GM19438 (cell line): ENCODE measurements at regions not wholly inside any gene's neighbourhood (a gene's known extent, or its start where the extent isn't known, plus 50 kb on each side); places are given as distances from the start of the nearest gene placed in this dataset.
"Not testable (repeated sequence)": the region's sequence is repeated elsewhere in the genome, so short reads cannot be mapped to it uniquely, and the experiment has no call there.

Experiments
- ATAC-seq: cut with Tn5 transposase; IDR thresholded peaks from one replicate; pipeline ENCODE4 v1.9.1; 2021; ENCODE audit warnings: low read depth; ENCODE audit not compliant: unreplicated experiment

DNA sequence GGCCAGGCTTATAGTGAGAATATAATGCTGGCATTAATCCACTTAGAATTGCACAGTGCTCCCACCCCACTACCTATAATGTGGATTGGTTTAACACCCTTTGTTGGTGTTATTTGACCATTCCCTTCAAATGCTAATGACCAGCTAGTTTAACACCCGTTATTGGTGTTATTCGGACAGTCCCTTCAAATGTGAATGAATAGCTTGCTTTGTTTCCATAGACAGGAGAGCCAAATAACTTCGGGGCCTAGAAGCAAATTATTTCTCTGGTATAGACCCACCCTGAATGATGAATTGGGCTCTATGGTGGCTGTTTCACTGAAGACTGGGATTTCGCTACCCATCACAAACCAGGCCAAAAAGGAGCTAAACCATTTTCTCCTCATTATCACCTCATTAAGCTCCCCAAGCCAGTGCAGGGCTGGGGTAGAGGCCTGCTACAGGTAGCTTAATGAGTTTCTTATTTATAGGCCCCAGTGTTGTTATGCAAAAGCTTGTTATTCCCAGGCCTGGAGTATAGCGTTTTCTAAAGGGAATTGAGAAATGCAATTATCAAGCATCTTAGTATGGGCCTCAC, 494.1 kb upstream of the DPH6 start:
- no peak for ATAC-seq

DNA sequence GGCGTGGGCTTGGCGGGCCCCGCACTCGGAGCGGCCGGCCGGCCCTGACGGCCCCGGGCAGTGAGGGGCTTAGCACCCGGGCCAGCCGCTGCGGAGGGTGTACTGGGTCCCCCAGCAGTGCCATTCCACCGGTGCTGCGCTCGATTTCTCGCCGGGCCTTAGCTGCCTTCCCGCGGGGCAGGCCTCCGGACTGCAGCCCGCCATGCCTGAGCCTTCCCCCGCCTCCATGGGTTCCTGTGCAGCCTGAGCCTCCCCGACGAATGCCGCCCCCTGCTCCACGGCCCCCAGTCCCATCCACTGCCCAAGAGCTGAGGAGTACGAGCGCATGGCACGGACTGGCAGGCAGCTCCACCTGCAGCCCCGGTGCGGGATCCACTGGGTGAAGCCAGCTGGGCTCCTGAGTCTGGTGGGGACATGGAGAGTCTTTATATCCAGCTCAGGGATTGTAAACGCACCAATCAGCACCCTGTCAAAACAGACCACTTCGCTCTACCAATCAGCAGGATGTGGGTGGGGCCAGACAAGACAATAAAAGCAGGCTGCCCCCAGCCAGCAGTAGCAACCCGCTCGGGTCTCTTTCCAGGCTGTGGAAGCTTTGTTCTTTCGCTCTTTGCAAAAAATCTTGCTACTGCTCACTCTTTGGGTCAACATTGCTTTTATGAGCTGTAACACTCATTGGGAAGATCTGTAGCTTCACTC, 501.2 kb upstream of the DPH6 start:
- ATAC-seq, result not testable (repeated sequence)

DNA sequence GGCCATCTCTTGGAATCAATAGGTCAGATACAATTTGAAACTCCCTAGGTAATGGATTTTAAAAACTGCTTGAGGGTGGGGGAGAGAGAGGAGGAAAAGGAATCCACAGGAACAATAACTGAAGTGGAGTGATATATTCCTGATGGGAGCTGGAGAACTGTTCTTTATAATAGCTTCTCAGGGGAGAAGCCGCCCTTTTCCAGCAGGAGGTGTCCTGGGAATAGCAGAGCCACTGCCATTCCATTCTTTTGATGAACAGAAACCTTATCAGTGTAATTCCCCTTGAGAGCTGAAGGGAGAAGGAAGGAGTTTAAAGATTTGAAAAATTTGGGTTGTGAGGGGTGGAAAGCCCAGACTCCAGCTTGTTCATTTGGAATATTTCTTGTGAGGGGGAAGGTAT, 504.9 kb upstream of the DPH6 start:
- ATAC-seq, result no peak

DNA sequence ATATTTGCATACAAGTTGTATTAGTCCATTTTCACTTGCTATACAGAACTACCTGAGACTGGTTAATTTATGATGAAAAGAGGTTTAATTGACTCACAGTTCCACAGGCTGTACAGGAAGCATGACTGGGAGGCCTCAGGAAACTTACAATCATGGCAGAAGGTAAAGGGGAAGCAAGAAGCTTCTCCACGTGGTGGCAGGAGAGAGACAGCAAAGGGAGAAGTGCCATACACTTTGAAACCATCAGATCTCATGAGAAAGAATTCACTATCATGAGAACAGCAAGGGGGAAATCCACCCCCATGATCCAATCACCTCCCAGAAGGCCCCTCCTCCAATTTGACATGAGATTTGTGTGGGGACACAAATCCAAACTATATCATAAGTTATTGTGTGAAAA, 506.7 kb upstream of the DPH6 start:
- ATAC-seq, result not testable (repeated sequence)

DNA sequence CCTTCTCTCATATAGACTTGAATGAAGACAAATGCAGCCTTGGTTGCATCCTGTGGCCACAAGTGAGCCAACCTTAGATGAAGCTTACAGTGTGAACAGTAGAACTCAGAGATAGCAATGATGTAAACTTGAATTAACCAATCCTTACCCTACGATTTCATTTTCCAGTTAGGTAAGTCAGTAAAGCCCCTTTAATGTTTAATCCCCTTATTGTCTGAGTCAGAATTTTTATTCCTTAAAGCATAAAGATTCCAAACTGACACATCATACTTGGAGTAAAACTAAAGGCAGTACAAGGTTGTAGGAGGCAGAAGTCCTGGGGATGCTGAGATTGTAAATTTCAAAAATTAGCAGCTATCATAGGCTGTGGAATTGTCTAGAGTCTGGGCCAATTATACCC, 507.8 kb upstream of the DPH6 start:
- ATAC-seq, result no peak

DNA sequence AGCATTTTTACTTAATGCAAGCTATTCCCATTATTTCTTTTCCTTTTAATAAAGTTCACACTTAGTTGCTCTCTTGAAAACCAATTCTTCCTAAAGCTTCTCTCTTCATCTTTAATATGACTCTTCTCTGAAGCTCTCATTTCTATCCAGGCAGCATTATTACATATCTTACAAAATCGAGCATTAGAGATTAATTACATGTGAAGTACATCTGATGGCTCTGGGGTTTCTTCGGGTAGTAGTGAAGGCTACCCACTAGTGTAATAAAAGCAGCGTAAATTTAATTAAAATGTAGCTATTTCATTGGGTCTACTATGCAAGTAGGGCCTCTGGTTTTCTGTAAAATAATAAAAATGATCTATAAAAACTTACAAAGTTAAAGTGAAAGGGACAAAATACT, 513.6 kb upstream of the DPH6 start:
- no peak for ATAC-seq

DNA sequence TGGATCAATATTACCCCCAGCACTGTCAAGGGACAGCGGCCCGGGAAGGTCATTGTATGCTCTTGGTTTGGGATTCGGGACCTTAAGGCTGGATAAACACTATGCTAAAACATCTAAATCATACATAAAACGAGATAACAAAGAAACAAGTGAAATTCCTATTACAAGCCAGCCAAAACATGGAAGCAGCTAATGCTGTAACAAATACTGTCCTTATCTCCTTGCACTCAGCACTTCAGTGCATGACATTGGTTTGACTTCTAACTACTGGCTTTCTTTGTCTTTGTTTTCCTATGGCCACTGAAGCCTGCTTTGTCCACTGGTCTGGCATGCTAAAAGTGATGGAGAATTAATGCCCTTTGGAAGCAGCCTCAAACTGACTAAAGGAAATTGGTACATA, 516.4 kb upstream of the DPH6 start:
- ATAC-seq, result no peak

DNA sequence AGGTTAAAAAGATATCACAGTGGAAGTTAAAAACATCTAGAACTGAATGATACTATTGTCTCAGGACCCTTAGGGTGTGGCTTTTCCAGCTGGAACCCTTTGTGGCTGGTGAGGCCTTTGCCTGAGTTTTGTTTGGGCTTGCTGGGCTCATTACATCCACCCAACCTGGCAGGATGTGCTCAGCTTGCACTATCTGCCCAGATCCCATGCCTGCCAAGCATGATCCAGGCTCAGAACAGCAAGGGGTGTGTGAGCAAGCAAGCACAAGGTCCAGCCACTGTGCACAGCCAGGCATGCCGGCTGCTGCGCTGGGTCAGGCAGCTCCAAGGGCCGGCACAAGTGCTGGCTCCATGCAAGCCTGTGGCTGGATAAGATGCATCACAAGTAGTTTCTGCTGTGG, 512.7 kb upstream of the CDIN1 start:
- ATAC-seq, result no peak

DNA sequence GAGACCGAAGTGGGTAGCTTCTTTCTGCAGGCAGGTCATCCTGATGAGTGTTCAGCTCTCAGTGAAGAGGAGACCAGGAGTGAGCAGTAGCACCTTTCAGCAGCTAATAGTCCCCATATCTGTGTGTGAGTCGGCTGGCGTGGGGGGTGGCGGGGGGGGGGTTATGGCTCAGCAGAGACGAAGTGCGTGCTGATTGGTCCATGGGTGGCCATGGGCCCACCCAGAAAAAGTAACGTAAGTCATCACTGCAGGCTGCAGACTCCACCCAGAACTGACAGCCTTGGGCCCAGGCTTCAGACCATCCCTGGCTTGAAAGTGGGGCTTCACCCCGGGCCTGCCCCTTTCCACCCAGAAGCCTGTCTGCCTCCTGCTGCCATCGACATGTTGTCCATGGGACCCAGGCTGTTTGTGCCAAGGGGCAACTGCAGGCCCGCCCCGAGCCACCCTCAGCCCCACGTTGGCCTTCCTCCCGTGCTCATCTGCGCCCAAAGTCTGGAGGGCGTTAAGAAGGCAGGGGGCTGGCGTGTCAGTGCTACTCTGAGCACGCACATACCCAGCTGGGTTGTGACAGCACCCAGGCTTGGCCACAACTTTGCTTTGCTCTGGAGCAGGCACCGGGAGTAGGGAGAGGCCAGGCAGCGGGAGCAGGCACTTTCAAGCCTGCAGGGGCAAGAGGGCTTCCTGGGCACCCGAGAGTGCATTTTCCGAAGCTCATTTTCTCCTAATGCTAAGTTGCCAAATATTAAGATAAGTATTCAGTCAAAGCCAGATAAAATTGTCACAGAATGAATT, 511.7 kb upstream of the CDIN1 start:
- ATAC-seq, result no peak

DNA sequence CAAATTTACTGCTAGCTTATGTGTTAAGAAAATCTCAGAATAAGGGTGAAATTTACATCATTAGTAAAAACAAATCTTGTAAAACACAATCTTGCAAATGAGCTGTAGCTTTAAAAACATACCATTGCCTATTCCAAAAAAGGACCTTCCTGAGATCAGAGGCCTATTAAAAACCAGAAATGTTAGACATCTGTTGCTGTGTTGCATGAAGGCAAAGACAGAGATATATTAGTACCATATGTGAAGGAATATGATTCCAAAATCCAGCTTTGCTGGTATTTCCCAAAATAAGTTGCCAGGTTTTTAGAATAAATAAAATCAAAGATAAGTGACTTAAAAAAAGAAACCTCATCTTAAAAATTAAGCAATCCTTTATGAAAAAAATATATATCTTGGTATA, 504.1 kb upstream of the CDIN1 start:
- no peak for ATAC-seq

DNA sequence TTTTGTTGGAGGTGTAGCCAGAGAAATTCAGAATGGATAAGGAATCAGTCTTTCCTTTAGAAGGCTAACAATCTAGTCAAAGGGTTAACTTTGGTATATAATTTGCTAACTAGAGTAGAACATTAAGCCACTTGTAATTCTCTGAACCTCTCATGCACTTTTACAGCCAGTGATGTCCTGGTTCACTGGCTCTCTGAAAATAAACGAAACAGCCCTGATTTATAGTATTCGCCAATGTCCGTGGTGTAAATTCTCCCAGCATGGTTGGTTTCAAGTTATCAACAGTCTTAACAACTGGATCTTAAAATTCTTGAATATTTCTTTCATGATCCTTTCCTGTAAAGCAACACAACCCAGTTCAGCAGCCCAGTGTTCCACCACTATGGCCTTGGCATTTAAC, 500.4 kb upstream of the CDIN1 start:
- ATAC-seq, result no peak

DNA sequence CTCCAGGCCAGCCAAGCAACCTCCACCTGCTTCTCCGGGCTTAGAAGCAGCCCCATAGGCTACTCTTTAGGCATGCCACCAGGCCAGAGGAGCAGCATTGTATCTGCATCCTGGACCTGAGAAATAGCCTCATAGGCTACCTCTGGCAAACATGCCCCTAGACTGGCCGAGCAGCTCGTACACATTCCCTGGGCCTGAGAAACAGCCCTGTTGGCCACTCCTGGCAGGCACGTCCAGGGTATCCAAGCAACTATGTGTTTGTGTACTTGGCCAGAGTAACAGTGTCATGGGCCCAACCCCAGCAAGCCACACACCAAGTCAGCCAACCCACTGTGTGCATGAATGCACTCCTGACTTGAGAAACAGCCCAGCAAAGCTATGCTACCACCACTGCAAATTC, 498.7 kb upstream of the CDIN1 start:
- ATAC-seq, result no peak

DNA sequence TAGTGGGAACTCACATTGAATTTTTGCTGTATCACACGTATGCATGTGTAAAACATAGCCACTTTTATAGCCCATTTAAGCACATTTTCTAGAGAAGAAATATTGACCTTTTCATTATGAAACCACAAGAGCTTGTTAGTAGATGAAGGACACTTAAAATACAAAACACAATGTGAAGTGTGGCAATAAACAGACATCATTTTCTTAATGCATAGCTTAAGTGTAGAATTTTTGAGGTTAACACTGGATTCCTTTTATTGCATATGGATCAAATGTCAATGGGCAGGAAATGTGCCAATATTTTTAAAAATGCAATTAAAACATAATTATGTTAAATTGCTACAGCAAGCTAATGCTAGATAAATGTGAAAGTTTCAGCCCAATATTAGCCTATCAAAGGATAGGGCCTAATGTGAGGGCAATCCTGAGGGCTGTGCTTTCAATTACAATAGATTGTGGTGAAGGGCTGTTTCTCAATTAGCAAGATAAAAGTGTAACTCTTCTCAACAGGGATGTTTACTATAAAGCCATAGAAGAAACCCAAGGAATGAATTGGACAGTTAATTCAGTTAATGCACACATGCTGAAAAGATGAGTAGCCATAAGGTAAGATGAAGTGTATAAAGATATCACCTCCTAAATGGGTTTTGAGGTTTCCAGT, 489.0 kb upstream of the CDIN1 start:
- ATAC-seq, result no peak

DNA sequence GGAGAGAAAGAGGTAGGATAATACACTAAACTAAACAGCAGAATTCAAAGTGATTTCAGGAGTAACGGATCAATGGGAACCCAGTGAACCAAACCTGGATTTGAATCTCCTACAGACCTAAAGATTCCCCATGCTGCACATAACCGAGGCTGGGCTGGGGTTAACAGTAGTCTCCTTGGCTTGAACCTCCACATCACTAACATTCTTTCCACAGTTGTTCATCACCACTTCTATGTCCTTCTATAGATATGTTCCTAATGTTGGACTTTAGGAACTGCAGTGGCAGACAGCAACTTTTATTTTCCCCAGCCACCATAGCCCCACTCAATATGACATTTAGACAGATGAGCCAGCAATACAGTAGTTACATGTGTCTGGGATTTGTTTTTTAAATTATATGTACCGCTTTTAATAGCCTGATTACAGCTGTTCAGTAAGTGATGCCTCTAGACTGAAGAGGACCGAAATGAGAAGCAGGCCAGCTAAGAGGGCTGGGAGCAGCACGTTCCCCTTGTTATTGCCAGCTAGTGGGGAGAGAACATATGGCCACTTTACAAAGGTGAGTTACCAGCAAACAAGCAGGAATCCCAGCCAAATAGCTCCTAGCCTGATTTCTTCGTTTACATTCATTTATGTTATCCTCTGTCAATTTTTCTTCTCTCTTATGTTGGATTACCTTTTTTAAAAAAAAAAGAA, 472.6 kb upstream of the CDIN1 start:
- ATAC-seq, result no peak

DNA sequence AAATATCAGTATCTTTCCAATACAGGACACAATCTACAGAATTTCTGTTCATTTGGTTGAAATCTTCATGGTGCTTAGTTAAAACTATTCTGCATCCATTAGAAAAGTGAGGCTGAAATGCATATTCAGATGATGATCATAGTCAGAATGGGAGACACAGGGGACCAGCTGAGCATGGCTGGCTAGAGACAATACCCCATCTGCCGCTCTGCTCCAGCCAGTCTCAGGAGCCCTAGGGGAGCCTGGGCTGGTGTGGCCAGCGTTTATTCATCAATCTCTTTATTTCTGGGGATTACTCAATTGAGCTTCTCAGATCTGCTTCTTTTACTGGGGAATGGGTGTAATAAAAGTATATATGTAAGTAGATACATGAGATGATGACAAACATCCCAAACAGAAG, 470.9 kb upstream of the CDIN1 start:
- ATAC-seq, result no peak

DNA sequence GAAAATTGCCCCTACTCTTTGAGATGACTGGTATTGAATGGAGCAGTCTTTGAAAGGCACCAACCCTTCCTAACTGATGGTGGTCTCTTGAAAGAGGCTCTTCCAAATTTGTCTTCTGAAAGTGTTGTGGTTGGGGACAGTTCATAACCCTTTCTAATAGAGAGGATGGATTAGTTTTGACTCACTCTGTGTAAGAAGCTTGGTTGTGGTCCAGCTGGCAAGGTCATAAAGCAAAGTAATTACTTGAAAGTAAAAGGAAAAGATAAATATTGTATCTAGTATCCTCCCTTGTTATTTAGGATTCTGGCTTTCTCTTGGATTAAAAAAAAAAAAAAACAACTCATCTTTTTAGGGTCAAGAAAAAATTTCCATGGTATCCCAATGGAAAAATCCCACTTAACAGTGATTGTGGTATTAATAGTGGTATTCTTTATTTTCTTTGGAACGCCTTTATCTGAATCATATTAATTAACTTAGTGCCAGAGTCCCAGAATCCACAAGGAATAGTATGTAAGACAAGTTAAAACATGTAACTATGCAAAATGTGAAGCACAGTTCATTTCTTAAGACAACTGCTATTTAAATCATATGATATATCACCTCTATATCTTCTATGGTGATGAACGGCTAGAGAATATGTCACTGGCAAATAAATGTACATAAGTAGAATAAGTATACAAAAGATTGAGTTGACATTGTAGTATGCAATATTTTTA, 469.3 kb upstream of the CDIN1 start:
- no peak for ATAC-seq

DNA sequence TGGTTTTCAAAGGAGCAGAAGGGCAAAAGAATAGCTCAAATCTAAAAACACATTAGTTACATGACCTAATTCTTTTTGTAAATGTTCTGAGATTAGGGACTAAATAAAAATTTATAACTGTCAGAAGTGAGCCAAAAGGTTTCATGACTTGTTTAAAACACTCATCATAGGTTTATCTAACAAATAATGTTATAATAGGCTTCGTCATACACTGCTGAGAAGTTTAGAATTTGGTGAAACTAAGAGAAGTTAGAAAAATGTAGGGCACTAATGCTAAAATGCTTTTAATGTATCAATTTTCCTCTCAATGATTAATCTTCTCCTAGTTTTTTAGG, 468.8 kb upstream of the CDIN1 start:
- ATAC-seq, result no peak

DNA sequence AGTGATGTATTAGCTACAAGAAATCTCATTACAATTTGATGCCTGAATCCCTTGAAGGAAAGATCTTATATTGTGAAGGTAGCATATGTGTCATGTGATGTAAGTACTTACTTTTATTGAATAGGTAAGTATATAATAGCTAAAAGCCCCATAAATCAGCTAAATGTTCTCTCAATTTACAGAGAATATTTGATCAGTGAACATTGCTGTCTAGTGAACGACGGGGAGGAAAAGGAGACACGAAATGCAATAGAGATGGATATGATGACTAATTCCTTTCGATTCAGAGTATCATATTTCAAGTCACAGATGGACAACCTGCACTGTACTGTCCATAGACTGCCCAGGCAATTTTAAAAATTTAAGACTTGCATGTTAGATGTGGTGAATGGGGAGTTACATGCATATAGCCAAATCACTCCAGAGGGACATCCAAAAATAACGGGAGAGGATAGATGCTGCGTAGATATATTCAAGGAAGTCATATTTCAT, 462.1 kb upstream of the CDIN1 start:
- ATAC-seq, result no peak

DNA sequence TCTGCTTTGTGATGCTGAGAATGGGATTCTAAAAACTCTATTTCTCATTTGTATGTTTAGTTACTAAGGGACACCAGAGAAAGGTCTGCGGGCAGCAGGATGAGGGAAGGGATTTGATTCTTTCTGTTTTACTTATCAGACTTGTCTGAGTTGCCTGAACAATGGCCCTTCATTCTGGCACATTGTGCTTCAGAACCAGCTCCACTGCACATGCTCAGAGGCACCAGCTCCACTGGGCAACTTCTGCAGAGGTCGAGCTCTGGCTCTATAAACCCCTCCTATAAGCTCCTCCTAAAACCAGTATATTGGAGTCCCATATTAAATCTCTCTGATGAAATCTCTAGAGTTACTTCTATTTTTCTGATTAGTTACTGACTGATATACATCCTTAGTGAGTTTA, 453.2 kb upstream of the CDIN1 start:
- no peak for ATAC-seq

DNA sequence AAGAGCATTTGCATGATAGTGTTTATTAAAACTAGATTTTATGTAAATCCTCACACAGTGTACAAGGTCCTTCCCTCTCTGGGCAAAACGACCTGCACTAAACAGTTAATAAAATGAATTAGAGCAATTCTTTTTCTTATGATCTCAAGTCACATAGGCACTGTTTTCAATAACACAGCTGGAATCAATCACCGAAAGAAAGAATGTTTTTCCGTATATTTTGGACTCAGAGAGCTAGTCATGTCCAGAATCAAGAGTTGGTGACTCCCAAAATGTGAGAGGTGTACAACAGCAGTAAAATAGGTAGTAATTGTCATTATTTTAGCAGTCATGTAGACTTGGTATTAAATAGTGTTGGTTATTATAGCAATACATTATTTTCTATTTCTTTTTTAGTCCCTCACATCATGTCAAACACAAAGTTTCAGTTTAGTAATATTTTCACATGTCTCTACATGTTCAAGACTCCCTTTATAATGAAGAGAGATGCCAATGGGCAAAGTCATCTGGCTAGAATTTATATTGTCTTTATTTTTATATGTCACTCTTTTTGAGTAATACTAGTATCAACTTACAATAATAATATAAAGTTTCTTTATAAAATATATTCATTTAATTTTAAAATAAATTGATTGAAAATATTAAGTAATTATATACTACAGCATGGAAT, 448.6 kb upstream of the CDIN1 start:
- ATAC-seq, result no peak
